ENCODE measurements at regions not wholly inside any gene's neighbourhood (a gene's known extent, or its start where the extent isn't known, plus 50 kb on each side); places are given as distances from the start of the nearest gene placed in this dataset.

- H3K4me3 ChIP-seq (ENCODE audit: low read length in 2 of 2), result no peak overlapping the region
- H3K27me3 ChIP-seq (ENCODE audit: control insufficient read depth in 2 of 2, insufficient read depth in 1 of 2, low read length in 1 of 2), result no peaks in the 10 kb centered on the region
- no peaks in the 10 kb centered on the region for H3K4me1 ChIP-seq (ENCODE audit: control insufficient read depth in 2 of 2, insufficient read depth in 2 of 2, low read length in 2 of 2)
- WGBS, result 89% methylated on average over 4 of the region's 4 CpGs
- H3K9me3 ChIP-seq (ENCODE audit: control insufficient read depth in 2 of 2, insufficient read depth in 1 of 2, low read length in 1 of 2), result peaks cover 1 to 11% of the 10 kb centered on the region in 2 donors
- no peak overlapping the region for H3K27ac ChIP-seq (ENCODE audit: low read depth in 1 of 2, low read length in 1 of 2)
- H3K36me3 ChIP-seq (ENCODE audit: control insufficient read depth in 2 of 2, insufficient read depth in 2 of 2, low read length in 1 of 2), result no peaks in the 10 kb centered on the region
- DNase-seq (ENCODE audit: low read depth in 6 of 9, low spot score in 9 of 9), result no peak
Measured at GRCh38 chr13:81334481-81334880, 993.6 kb upstream of the SPRY2 start.

GRCh38 chr13:81326913-81327312 lies 986.0 kb upstream of the SPRY2 start:
- H3K36me3 ChIP-seq (ENCODE audit: control insufficient read depth in 2 of 2, insufficient read depth in 2 of 2, low read length in 1 of 2), result no peaks in the 10 kb centered on the region
- H3K9me3 ChIP-seq (ENCODE audit: control insufficient read depth in 2 of 2, insufficient read depth in 1 of 2, low read length in 1 of 2), result peaks cover 1 to 11% of the 10 kb centered on the region in 2 donors
- H3K27ac ChIP-seq (ENCODE audit: low read depth in 1 of 2, low read length in 1 of 2), result no peak overlapping the region
- no peak for DNase-seq (ENCODE audit: low read depth in 6 of 9, low spot score in 9 of 9)
- no peaks in the 10 kb centered on the region for H3K27me3 ChIP-seq (ENCODE audit: control insufficient read depth in 2 of 2, insufficient read depth in 1 of 2, low read length in 1 of 2)
- H3K4me1 ChIP-seq (ENCODE audit: control insufficient read depth in 2 of 2, insufficient read depth in 2 of 2, low read length in 2 of 2), result no peaks in the 10 kb centered on the region
- H3K4me3 ChIP-seq (ENCODE audit: low read length in 2 of 2), result no peak overlapping the region
- 83% methylated on average over 1 of the region's 1 CpG for WGBS

- WGBS, result 91% methylated on average over 2 of the region's 2 CpGs
- no peaks in the 10 kb centered on the region for H3K4me1 ChIP-seq (ENCODE audit: control insufficient read depth in 2 of 2, insufficient read depth in 2 of 2, low read length in 2 of 2)
- no peak overlapping the region for H3K4me3 ChIP-seq (ENCODE audit: low read length in 2 of 2)
- H3K36me3 ChIP-seq (ENCODE audit: control insufficient read depth in 2 of 2, insufficient read depth in 2 of 2, low read length in 1 of 2), result no peaks in the 10 kb centered on the region
- H3K27ac ChIP-seq (ENCODE audit: low read depth in 1 of 2, low read length in 1 of 2), result no peak overlapping the region
- no peak for DNase-seq (ENCODE audit: low read depth in 6 of 9, low spot score in 9 of 9)
- H3K27me3 ChIP-seq (ENCODE audit: control insufficient read depth in 2 of 2, insufficient read depth in 1 of 2, low read length in 1 of 2), result no peaks in the 10 kb centered on the region
- H3K9me3 ChIP-seq (ENCODE audit: control insufficient read depth in 2 of 2, insufficient read depth in 1 of 2, low read length in 1 of 2), result peaks cover 0 to 16% of the 10 kb centered on the region in 2 donors
Measured at GRCh38 chr13:81320516-81320915, 979.6 kb upstream of the SPRY2 start.

GRCh38 chr13:81319351-81319750 lies 978.4 kb upstream of the SPRY2 start:
- peaks cover 0 to 16% of the 10 kb centered on the region in 2 donors for H3K9me3 ChIP-seq (ENCODE audit: control insufficient read depth in 2 of 2, insufficient read depth in 1 of 2, low read length in 1 of 2)
- no peak for DNase-seq (ENCODE audit: low read depth in 6 of 9, low spot score in 9 of 9)
- H3K27me3 ChIP-seq (ENCODE audit: control insufficient read depth in 2 of 2, insufficient read depth in 1 of 2, low read length in 1 of 2), result no peaks in the 10 kb centered on the region
- no peak overlapping the region for H3K27ac ChIP-seq (ENCODE audit: low read depth in 1 of 2, low read length in 1 of 2)
- H3K36me3 ChIP-seq (ENCODE audit: control insufficient read depth in 2 of 2, insufficient read depth in 2 of 2, low read length in 1 of 2), result no peaks in the 10 kb centered on the region
- H3K4me3 ChIP-seq (ENCODE audit: low read length in 2 of 2), result no peak overlapping the region
- H3K4me1 ChIP-seq (ENCODE audit: control insufficient read depth in 2 of 2, insufficient read depth in 2 of 2, low read length in 2 of 2), result no peaks in the 10 kb centered on the region
- WGBS, result 92% methylated on average over 3 of the region's 3 CpGs

GRCh38 chr13:81318231-81319019 lies 977.5 kb upstream of the SPRY2 start:
- Histone ChIP-seq H3K4me3 (ENCODE audit: low read length in 2 of 2) (no peak overlapping the region), H3K27ac (ENCODE audit: low read depth in 1 of 2, low read length in 1 of 2) (no peak overlapping the region), H3K36me3 (ENCODE audit: control insufficient read depth in 2 of 2, insufficient read depth in 2 of 2, low read length in 1 of 2) (no peaks in the 10 kb centered on the region), H3K27me3 (ENCODE audit: control insufficient read depth in 2 of 2, insufficient read depth in 1 of 2, low read length in 1 of 2) (no peaks in the 10 kb centered on the region), H3K4me1 (ENCODE audit: control insufficient read depth in 2 of 2, insufficient read depth in 2 of 2, low read length in 2 of 2) (no peaks in the 10 kb centered on the region), H3K9me3 (ENCODE audit: control insufficient read depth in 2 of 2, insufficient read depth in 1 of 2, low read length in 1 of 2) (peaks cover 0 to 16% of the 10 kb centered on the region in 2 donors)
- no peak for DNase-seq (ENCODE audit: low read depth in 6 of 9, low spot score in 9 of 9)
- 93% methylated on average over 4 of the region's 4 CpGs for WGBS

- Histone ChIP-seq H3K4me1 (ENCODE audit: control insufficient read depth in 2 of 2, insufficient read depth in 2 of 2, low read length in 2 of 2) (no peaks in the 10 kb centered on the region), H3K9me3 (ENCODE audit: control insufficient read depth in 2 of 2, insufficient read depth in 1 of 2, low read length in 1 of 2) (peaks cover 0 to 7% of the 10 kb centered on the region in 2 donors), H3K4me3 (ENCODE audit: low read length in 2 of 2) (no peak overlapping the region), H3K27me3 (ENCODE audit: control insufficient read depth in 2 of 2, insufficient read depth in 1 of 2, low read length in 1 of 2) (no peaks in the 10 kb centered on the region), H3K27ac (ENCODE audit: low read depth in 1 of 2, low read length in 1 of 2) (no peak overlapping the region), H3K36me3 (ENCODE audit: control insufficient read depth in 2 of 2, insufficient read depth in 2 of 2, low read length in 1 of 2) (no peaks in the 10 kb centered on the region)
- WGBS, result 93% methylated on average over 3 of the region's 3 CpGs
- DNase-seq (ENCODE audit: low read depth in 6 of 9, low spot score in 9 of 9), result no peak
Measured at GRCh38 chr13:81314461-81314860, 973.5 kb upstream of the SPRY2 start.

GRCh38 chr13:81305928-81306327 lies 965.0 kb upstream of the SPRY2 start:
- no peak for DNase-seq (ENCODE audit: low read depth in 6 of 9, low spot score in 9 of 9)
- no peaks in the 10 kb centered on the region for H3K27me3 ChIP-seq (ENCODE audit: control insufficient read depth in 2 of 2, insufficient read depth in 1 of 2, low read length in 1 of 2)
- H3K27ac ChIP-seq (ENCODE audit: low read depth in 1 of 2, low read length in 1 of 2), result no peak overlapping the region
- H3K4me1 ChIP-seq (ENCODE audit: control insufficient read depth in 2 of 2, insufficient read depth in 2 of 2, low read length in 2 of 2), result no peaks in the 10 kb centered on the region
- peaks cover 0 to 2% of the 10 kb centered on the region in 2 donors for H3K9me3 ChIP-seq (ENCODE audit: control insufficient read depth in 2 of 2, insufficient read depth in 1 of 2, low read length in 1 of 2)
- H3K36me3 ChIP-seq (ENCODE audit: control insufficient read depth in 2 of 2, insufficient read depth in 2 of 2, low read length in 1 of 2), result no peaks in the 10 kb centered on the region
- no peak overlapping the region for H3K4me3 ChIP-seq (ENCODE audit: low read length in 2 of 2)

GRCh38 chr13:81304121-81304659 lies 963.3 kb upstream of the SPRY2 start:
- Histone ChIP-seq H3K27ac (ENCODE audit: low read depth in 1 of 2, low read length in 1 of 2) (no peak overlapping the region), H3K9me3 (ENCODE audit: control insufficient read depth in 2 of 2, insufficient read depth in 1 of 2, low read length in 1 of 2) (peaks cover 0 to 2% of the 10 kb centered on the region in 2 donors), H3K4me3 (ENCODE audit: low read length in 2 of 2) (no peak overlapping the region), H3K4me1 (ENCODE audit: control insufficient read depth in 2 of 2, insufficient read depth in 2 of 2, low read length in 2 of 2) (no peaks in the 10 kb centered on the region), H3K27me3 (ENCODE audit: control insufficient read depth in 2 of 2, insufficient read depth in 1 of 2, low read length in 1 of 2) (no peaks in the 10 kb centered on the region), H3K36me3 (ENCODE audit: control insufficient read depth in 2 of 2, insufficient read depth in 2 of 2, low read length in 1 of 2) (no peaks in the 10 kb centered on the region)
- no peak for DNase-seq (ENCODE audit: low read depth in 6 of 9, low spot score in 9 of 9)
- WGBS, result 90% methylated on average over 6 of the region's 6 CpGs

- H3K9me3 ChIP-seq (ENCODE audit: control insufficient read depth in 2 of 2, insufficient read depth in 1 of 2, low read length in 1 of 2), result peaks cover 0 to 2% of the 10 kb centered on the region in 2 donors
- H3K4me3 ChIP-seq (ENCODE audit: low read length in 2 of 2), result no peak overlapping the region
- H3K27me3 ChIP-seq (ENCODE audit: control insufficient read depth in 2 of 2, insufficient read depth in 1 of 2, low read length in 1 of 2), result no peaks in the 10 kb centered on the region
- no peaks in the 10 kb centered on the region for H3K36me3 ChIP-seq (ENCODE audit: control insufficient read depth in 2 of 2, insufficient read depth in 2 of 2, low read length in 1 of 2)
- DNase-seq (ENCODE audit: low read depth in 6 of 9, low spot score in 9 of 9), result no peak
- no peaks in the 10 kb centered on the region for H3K4me1 ChIP-seq (ENCODE audit: control insufficient read depth in 2 of 2, insufficient read depth in 2 of 2, low read length in 2 of 2)
- H3K27ac ChIP-seq (ENCODE audit: low read depth in 1 of 2, low read length in 1 of 2), result no peak overlapping the region
- 92% methylated on average over 2 of the region's 2 CpGs for WGBS
Measured at GRCh38 chr13:81302677-81303076, 961.8 kb upstream of the SPRY2 start.

Data from thymus (tissue), 11 donors.